ENCODE measurements at regions not wholly inside any gene's neighbourhood (a gene's known extent, or its start where the extent isn't known, plus 50 kb on each side); places are given as distances from the start of the nearest gene placed in this dataset.
"Not testable (repeated sequence)": the region's sequence is repeated elsewhere in the genome, so short reads cannot be mapped to it uniquely, and the experiment has no call there.

GRCh38 chr10:63921908-63922467, 400.8 kb downstream of the REEP3 start:
- no peak for DNase-seq (ENCODE audit: low spot score)

GRCh38 chr10:63922468-63923284, 401.5 kb downstream of the REEP3 start:
- no peak for DNase-seq (ENCODE audit: low spot score)

GRCh38 chr10:63929831-63930467, 408.7 kb downstream of the REEP3 start:
- DNase-seq (ENCODE audit: low spot score) = no peak

GRCh38 chr10:63930584-63930983, 409.4 kb downstream of the REEP3 start:
- no peak for DNase-seq (ENCODE audit: low spot score)

GRCh38 chr10:63935705-63936104, 414.5 kb downstream of the REEP3 start:
- no peak for DNase-seq (ENCODE audit: low spot score)

GRCh38 chr10:63940277-63940922, 419.2 kb downstream of the REEP3 start:
- DNase-seq (ENCODE audit: low spot score) = no peak

GRCh38 chr10:63964406-63964805, 443.2 kb downstream of the REEP3 start:
- no peak for DNase-seq (ENCODE audit: low spot score)

GRCh38 chr10:63965846-63966245, 444.6 kb downstream of the REEP3 start:
- DNase-seq (ENCODE audit: low spot score) = no peak

- no peak for DNase-seq (ENCODE audit: low spot score)
These were observed 452.0 kb downstream of the REEP3 start for GRCh38 chr10:63972949-63973827.

- no peak for DNase-seq (ENCODE audit: low spot score)
These were observed 455.3 kb downstream of the REEP3 start for GRCh38 chr10:63976538-63976937.

- DNase-seq (ENCODE audit: low spot score) = no peak
These were observed 456.2 kb downstream of the REEP3 start for GRCh38 chr10:63977329-63977923.

GRCh38 chr10:63980870-63981269, 459.7 kb downstream of the REEP3 start:
- not testable (repeated sequence) for DNase-seq (ENCODE audit: low spot score)

- DNase-seq (ENCODE audit: low spot score) = not testable (repeated sequence)
These were observed 462.9 kb downstream of the REEP3 start for GRCh38 chr10:63984061-63984460.

- no peak for DNase-seq (ENCODE audit: low spot score)
These were observed 465.3 kb downstream of the REEP3 start for GRCh38 chr10:63986536-63986935.

- DNase-seq (ENCODE audit: low spot score) = no peak
These were observed 466.0 kb downstream of the REEP3 start for GRCh38 chr10:63987212-63987611.

GRCh38 chr10:63994371-63994770, 473.2 kb downstream of the REEP3 start:
- DNase-seq (ENCODE audit: low spot score) = no peak

GRCh38 chr10:64007157-64007556, 486.0 kb downstream of the REEP3 start:
- DNase-seq (ENCODE audit: low spot score) = no peak

- no peak for DNase-seq (ENCODE audit: low spot score)
These were observed 489.5 kb downstream of the REEP3 start for GRCh38 chr10:64010711-64011110.

GRCh38 chr10:64011912-64012714, 490.9 kb downstream of the REEP3 start:
- DNase-seq (ENCODE audit: low spot score) = no peak

- DNase-seq (ENCODE audit: low spot score) = no peak
These were observed 493.1 kb downstream of the REEP3 start for GRCh38 chr10:64014281-64014680.
